HG02852 (cell line): ENCODE measurements at regions not wholly inside any gene's neighbourhood (a gene's known extent, or its start where the extent isn't known, plus 50 kb on each side); places are given as distances from the start of the nearest gene placed in this dataset.
"Not testable (repeated sequence)": the region's sequence is repeated elsewhere in the genome, so short reads cannot be mapped to it uniquely, and the experiment has no call there.

ENCODE experiments used
- ATAC-seq: cut with Tn5 transposase; IDR thresholded peaks from one replicate; pipeline ENCODE4 v1.9.1; 2021; ENCODE audit warnings: mild to moderate bottlenecking, moderate library complexity; ENCODE audit not compliant: unreplicated experiment

DNA sequence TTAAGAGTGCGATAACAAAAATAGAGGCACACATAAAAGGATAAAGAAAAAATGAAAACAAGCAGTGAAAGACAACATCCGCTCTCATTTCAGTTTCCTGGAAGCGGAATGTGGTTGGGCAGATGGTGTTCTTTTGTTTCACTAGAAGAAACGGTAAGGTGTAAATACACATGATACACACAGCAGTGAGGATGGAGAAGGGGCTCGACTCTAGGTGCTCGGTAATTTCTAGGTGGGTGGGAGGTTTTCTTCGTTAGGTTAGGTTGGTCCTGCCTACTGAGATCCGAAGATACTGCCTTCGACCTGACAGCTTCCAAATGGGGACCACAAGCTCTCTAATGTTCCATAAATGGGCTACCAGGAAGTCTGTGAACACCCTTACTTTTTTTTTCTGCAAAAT lies 1082.5 kb downstream of the BCL11B start:
- no peak for ATAC-seq

DNA sequence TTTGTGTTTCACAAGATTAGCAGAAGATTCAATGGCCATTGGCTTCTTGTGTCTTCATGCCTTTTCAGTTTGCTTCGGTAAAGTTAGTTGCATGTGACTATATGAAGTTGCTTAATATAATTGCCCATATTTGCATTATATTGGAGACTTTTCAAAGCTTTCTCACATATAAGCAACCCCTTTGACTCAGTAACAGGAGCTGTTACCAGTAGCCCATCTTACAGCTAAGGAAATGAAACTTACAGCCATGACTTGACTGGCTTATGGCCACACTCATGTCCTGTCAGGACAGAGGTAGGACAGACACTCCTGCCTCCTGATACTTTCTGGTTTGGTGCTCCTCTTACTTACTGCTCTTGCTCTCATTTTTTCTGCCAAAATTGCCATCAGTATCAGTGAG lies 1082.1 kb downstream of the BCL11B start:
- ATAC-seq: no peak

DNA sequence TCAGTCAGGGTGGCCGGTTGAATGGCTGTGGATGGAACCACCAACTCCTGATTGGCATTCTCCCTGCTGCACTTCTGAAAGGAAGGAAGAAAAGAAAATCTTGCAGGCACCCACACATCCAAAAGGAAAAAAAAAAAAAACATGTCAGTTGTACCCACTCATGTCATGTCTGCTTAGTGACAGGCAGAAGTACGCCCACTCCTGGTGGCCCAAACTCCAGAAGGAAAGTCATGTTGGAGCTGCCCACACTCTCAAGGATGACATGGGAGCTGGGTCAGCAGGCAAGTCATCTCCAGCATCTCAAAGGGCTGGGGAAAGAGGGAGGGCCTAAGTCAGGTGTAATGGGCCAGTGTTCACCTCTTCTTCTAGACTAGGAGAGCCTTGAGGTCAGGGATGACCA lies 1079.1 kb downstream of the BCL11B start:
- no peak for ATAC-seq

DNA sequence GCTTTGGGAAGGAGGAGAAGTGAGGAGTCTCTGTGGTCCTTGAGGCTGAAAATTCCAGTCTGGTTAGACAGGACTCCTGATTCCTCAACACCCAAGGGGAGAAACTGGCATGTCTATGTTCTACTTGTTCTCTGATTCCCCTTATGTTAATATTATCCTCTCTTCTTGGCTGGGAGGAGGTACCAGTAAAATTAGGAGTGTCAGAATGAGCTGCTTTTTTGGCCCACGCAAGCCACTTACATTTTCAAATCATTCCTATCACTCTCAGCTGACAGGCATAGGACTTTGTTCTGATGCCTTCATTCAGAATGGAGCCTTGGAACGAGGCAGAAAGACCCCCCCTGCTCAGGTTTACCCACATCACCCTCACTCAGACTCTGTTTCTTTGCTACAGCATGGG lies 1077.2 kb downstream of the BCL11B start:
- ATAC-seq: no peak

DNA sequence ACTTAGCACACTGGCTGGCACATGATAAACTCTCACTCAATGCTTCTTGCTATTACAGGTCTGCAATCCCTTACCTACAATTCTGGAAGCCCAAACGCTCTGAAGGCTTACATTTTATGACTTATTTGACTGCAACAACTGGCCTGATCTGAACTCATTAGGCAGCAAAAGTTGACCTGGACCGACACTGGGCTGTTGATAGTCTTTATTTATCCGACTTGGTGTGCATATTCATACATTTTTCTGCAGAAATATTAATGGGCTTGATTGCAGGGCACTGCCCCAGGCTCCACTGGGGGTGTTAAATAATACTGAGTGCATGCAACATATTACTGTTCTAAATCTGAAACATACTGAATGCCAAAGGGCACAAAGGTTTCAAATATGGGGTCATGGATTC lies 1076.7 kb downstream of the BCL11B start:
- ATAC-seq: no peak

DNA sequence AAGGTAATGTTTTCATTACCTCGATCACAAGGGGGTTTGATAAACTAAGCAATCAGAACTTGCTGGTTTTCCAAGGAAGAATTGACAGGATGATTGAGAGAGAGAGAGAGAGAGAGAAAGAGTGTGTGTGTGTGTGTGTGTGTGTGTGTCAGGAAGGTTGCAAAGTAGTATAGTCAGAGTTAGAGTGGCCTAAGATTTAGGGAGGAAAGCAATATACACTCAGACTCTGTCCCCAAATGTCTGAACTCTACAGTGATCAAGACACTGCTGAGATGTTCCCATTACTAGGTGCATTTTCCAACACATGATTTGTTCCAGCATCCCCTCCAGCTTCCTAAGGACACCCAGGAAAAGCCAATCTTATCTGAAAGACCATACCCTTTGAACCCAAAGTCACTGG lies 1074.1 kb downstream of the BCL11B start:
- ATAC-seq: no peak

DNA sequence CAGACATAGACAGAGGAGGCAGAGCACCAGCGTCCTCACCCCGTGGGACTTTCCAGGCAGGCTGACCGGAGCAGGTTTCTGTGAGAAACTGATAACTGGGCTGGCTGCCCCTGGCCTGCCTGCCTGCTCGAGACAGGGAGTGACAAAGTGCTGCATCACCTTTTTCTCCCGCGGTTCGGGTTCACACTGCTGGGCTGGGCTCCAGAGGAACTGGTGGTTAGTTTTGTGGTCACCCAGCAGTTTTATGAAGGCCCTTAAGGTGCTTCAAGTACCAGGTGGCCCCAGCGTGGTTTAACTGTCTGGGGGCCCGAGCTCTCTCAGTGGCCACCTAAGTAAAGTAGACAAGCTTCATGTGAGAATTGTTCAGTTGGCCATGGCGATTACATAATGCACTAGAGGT lies 1073.6 kb downstream of the BCL11B start:
- peak; percentile 40 for ATAC-seq

DNA sequence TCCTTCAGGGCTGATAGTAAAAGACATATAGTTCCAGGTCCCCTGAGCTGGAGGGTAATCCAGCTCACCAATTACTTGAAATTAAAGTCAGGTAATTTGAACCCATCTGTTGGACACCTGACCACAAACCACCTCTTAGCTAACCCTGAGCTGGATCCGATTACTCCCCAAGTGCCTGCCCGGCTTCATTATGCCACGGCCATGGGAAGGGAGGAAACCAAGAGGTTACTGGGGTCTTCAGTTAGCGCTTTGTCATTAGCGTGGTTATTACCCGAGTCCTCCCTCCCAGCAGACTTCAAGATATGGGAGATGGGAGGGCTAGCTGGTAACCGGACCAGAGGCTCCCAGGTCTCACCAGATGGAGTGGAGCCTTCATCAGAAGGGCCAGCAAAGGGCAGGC lies 1071.4 kb downstream of the BCL11B start:
- no peak for ATAC-seq

DNA sequence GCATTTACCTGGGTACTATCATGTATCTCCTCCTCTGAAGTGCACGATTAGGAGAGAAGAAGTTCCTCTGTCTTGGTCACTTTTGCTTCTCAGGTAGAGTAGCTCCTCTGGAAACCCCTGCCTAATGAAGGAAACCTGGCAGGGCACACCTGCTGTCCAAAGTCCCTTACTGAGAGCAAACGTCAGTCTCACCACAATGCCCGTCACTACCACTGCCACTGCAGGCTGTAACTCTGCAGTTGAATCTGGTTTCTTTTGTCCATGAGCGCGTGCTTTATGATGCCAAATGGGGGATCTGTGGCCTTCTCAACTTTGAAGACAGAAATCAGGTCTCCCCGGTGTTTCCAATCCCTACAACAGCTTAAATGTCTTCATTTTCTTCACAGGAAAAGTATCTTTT lies 1068.6 kb downstream of the BCL11B start:
- ATAC-seq: no peak

DNA sequence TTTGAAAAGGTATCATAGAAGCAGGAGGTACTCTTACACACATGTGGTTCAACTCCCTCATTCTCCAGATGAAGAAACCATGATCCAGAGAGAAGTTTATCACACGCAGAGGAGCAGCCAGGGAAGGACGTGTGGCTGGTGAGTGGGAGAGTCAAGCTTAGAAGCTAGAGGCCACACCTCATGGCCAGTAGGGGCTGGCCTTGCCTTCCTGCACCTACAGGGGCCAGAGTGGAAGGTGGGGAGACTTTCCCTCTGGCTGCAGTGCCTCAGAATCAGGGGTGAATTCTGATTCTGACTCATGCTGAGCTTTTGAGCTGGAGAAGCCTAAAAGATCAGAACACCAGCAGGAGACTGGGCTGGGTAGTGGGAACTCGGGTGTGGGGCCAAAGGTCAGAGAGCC lies 1067.9 kb downstream of the BCL11B start:
- no peak for ATAC-seq

DNA sequence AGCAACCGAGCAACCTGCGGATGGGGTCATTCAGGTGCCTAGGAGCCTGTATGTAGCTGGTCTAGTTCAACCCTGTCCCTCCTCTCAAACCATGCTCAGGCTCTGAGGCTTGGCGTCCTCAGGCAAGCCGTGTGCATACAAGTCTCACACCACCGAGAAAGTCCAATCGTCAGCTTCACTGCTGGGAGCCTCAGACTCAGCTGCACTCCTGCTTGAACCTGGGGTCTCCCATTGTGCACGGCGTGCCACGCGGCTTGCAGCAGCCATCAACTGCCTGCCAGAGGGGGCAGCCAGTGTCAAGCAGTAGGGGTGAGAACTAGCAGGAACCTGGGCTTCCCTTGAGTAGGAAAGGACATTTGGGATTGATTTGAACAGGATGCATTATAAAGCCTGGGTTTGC lies 1064.6 kb downstream of the BCL11B start:
- ATAC-seq: no peak

DNA sequence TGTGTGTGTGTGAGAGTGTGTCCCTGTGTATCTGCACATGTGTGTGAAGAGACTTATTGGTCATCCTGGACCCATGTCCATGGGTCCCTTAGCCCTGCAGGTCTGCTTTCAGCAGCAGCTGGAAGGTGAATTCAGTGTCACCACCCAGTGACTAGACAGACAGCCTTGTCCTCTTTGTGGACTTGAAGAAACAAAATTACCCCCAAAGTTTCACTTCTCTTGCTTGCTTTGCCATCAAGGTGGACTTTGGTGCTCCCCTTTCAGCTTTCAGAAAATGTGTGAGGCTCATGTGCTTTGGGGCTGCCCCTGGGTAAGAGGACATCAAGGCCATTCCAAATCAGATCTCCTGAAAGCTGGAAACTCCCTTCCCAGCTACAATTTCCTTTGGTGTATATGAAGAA lies 1063.8 kb downstream of the BCL11B start:
- no peak for ATAC-seq

DNA sequence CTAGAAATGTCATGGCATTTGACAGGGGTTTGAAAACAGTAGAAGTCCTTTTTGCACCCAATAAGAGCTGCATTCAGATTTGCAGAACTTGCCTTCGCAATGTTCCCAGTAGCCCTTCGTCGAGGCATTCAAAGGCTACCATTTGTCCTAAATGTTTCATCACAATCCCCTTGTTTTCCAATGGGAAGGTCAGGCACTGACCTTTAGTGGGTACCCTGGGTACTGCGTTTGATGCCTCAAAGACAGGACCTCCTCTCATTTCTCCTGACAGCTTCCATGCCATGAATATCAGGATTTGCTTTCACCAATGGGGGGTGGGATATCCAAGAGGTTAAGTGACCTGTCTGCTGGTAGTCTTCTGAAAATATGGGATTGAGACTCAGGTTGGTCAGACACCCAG lies 1063.1 kb downstream of the BCL11B start:
- no peak for ATAC-seq

DNA sequence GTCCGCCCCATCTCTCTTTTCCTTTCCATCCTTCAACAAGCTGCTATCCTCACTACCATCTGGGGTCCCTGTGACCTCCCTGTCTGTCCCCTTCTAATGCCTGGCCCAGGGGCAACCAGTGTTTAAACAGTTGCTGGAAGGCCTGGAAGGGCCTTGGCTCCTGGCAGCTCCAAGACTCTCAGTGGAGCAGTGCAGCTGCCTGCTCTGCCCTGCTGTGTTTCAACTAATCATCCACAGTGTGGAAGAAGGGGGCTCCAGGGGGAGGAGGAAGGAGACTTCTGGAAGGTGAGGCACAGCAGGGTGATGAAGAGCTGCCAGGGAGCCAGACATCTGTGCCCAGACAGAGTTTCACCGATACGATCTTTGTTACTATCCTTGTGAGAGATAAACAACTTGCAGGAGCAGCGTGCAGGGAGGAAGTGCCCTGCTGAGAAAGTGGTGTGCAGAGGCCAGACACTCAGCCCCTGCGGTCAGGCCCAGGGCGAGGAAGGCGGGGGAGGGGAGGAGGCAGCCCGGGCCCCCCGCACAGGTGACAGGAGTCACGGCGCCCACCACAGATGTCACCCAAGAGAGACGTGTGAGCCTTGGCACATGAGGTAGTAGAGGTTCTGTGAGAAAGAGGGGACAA lies 1061.8 kb downstream of the BCL11B start:
- ATAC-seq: no peak

DNA sequence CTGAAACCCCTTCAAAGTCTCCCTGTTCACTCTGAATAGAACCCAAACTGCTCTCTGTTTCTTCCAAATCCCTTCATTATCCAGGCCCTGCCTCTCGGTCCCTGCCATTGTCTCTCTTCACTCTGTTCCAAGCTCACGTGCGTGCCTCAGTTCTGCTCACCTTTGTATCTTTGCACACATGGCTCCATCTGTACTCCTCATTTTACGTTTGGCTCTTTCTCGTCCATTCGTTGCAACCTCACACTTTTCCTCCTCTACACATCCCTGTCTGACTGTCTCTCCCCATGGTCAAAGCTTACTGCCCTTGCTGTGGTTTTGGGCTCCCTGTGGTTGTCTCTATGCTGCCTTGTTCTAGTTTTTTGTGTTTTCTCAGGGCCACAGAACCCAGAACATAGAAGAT lies 1054.5 kb downstream of the BCL11B start:
- ATAC-seq: no peak

DNA sequence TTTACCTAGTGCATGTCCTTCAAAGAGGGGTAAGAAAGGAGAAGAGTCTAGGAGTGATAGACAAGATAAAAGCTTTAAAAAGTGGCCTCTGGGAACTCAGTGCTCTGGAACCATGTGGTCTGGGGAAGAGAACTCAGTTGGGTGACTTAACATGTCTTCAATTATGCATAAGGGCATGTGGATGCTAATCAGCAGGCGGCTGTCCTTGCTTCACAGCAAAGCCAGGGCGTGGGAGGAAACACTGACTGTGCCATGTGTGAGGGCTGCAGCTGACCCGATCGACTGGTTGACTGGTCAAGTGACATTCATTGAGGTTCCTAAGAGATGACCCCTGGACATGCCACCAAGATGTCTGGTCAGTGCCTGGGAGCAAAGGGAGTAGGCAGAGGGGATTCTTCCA lies 1053.8 kb downstream of the BCL11B start:
- ATAC-seq: no peak

DNA sequence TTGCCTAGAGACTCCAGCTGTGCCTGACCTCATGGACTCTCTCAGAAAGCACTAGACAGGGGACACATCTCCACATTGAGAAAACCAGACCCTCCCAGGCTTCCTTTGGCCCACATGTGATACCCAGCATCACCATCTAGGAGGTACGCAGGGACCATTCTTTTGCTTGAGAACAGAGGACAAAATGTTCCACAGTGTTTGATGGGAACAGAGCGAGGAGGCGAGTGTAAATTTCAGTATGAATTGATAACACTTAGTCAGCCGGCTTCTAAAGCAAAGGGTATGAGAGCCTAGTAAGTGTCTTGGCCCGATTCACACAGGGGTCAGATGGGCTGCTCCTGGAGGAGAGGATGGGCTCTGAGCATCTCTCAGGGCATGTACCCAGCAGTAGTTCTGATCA lies 1052.4 kb downstream of the BCL11B start:
- no peak for ATAC-seq

DNA sequence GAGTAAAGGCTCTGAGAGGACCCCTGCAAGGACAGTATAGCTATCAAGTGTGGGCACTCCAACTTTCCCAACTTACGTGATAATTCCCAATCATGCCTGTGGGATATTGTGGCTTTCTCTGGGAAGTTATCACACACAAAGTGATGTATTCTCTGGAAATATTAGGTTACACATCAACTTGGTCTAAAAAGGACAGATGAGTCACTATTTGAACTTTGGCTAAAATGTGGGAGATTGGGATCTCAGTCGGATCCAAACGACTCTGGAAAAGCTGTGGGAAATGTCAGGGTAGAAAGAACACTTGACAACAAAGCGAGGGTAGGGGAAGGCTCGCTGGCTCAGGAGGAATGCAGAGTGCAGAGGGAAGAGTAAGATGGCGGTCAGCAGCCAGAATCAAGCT lies 1048.9 kb downstream of the BCL11B start:
- no peak for ATAC-seq

DNA sequence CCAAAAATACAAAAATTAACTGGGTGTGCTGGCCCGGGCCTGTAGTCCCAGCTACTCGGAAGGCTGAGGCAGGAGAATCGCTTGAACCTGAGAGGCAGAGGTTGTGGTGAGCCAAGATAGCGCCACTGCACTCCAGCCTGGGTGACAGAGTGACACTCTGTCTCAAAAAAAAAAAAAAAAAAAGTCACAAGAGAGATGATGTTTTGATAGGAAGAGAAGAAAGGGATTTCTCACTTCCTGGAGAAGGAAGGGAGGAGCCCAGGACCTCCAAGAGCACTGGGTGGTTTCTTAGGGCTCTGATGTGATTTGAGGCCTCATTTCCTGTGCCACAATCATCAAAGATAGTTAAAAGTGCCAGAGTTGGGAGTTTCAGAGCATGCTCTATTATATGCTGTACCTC lies 1048.3 kb downstream of the BCL11B start:
- ATAC-seq: not testable (repeated sequence)

DNA sequence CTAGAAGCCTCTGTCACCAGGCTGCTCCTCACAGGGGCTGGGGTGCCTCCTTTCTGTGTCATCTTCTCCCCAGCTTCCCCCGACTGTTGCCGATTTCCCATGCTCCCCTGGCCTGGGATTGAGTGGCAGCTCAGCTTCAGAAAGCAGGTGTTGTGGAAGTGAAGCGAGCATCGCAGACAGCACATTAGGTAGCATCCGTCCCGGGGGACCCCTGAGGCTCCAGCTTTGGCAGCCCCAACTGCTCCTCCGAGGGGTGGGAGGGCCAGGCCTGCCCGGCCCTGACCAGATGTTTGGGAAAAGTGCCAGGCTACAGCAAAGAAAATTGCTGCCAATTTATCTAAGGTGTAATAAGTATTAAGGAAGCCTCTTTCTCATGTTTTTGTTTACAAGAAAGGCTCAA lies 1045.6 kb downstream of the BCL11B start:
- no peak for ATAC-seq

DNA sequence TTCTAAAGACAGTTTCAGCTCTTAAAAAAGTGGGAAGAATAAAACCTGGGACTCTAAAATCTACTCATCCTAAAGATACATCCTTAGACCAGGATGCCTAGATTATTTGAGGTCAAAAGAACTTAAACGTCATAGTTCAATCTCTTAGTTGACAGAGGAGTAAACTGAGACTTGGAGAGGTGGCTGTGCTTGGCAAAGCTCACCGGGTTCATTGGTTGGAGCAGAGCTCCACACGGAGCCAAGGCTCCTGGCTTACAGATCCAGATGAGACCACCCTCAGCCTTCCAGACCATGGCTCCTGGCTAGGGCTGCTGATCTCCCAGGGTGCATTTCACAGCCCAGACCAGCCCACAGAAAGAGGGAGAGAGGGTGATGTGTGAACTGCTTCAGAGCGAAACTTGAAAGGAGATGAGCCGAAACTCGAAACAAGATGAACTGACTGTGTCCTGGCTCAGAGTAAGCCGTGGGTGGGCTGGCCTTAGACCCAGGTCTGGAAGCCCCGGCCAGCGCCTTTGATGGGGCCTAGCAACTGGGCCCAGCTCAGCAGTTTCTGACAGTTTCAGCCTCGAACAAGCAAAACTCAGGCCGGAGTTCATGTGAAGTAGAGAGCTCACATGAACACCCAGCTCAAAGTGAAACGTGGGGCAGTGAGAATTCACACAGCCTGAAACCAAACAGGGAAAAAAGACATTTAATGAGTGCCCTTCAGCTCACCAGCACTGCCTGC lies 1044.8 kb downstream of the BCL11B start:
- no peak for ATAC-seq

DNA sequence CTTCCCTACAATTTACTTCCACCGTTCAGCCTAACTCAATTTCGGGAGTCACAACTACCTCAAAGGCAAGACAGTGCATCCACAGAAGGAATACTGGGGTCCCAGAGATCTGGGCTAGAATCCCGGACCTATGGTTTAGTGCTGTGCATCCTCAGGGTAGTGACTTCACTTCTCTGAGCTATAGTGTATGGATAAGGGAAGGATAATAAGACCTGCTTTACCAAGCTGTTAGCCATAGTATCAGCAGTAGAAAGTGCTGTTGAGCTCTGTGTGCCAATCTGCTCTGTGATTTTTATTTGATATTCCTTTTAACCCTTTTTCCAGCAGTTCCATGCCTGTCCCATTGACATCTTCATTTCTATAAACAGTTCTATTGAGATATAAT lies 1044.3 kb downstream of the BCL11B start:
- ATAC-seq: no peak
